SK-N-SH (cell line): ENCODE measurements at regions not wholly inside any gene's neighbourhood (a gene's known extent, or its start where the extent isn't known, plus 50 kb on each side); places are given as distances from the start of the nearest gene placed in this dataset.

Experiments
- CTCF ChIA-PET: fragments of 300-600, 350-600 bp; formaldehyde crosslinking; extraction: SDS; loops from one replicate; lab custom pipeline; 2021; lab: Yijun Ruan, JAX
- POLR2A ChIA-PET: fragments of 350-600 bp; sonication (Branson Sonifier 250); formaldehyde crosslinking; extraction: SDS; loops from one replicate; lab custom pipeline; 2020; ENCODE audit warnings: antibody characterized with exemption, inconsistent platforms; lab: Yijun Ruan, JAX
- DNase-seq: peaks from one replicate; pipeline ENCODE4 v3.0.0; 2012
- H2AFZ ChIP-seq: fragments of 200-600 bp; sonication (generic); 2 replicates; pipeline ENCODE4 v1.8.1; 2016; ENCODE audit warnings: antibody characterized with exemption, mild to moderate bottlenecking, low read depth
- H3F3A ChIP-seq: fragments of 200-600 bp; sonication (generic); replicated peaks from 2 replicates; pipeline ENCODE3; 2016; ENCODE audit warnings: antibody characterized with exemption, mild to moderate bottlenecking; ENCODE audit not compliant: insufficient read depth
- H3K27ac ChIP-seq, 2 experiments: fragments of 200-500 bp in 1 of 2; fragments of 200-600 bp in 1 of 2; sonication (Bioruptor generic) in 1 of 2; sonication (generic), shearing (Covaris generic) in 1 of 2; 2 replicates each; pipeline versions ENCODE4 v1.5.1 to v1.6.1; 2014 to 2016; ENCODE audit warnings: low read depth in 2 of 2, inconsistent platforms in 1 of 2, low read length in 1 of 2, mild to moderate bottlenecking in 1 of 2, mixed read lengths in 1 of 2
- H3K27me3 ChIP-seq: fragments of 200-600 bp; sonication (generic), shearing (Covaris generic); 2 replicates; pipeline ENCODE4 v1.6.1; 2016; ENCODE audit warnings: mixed run types; ENCODE audit not compliant: insufficient read depth
- H3K36me3 ChIP-seq, 2 experiments: fragments of 200-500 bp in 1 of 2; fragments of 200-600 bp in 1 of 2; sonication (Bioruptor generic) in 1 of 2; sonication (generic) in 1 of 2; replicated peaks in 1 of 2; 2 replicates each; pipeline versions ENCODE3 to v1.5.1; 2014 to 2016; ENCODE audit warnings: low read length in 1 of 2, mild to moderate bottlenecking in 1 of 2; ENCODE audit not compliant: insufficient read depth in 2 of 2, control insufficient read depth in 1 of 2
- H3K4me1 ChIP-seq, 2 experiments: fragments of 200-500 bp in 1 of 2; fragments of 200-600 bp in 1 of 2; sonication (Bioruptor generic) in 1 of 2; sonication (generic), shearing (Covaris generic) in 1 of 2; 2 replicates each; pipeline versions ENCODE4 v1.5.1 to v1.6.1; 2014 to 2016; ENCODE audit warnings: low read depth in 1 of 2, low read length in 1 of 2, mixed run types in 1 of 2; ENCODE audit not compliant: insufficient read depth in 2 of 2, control insufficient read depth in 1 of 2
- H3K4me2 ChIP-seq: fragments of 200-600 bp; sonication (generic), shearing (Covaris generic); 2 replicates; pipeline ENCODE4 v1.6.1; 2017; ENCODE audit warnings: mixed run types
- H3K4me3 ChIP-seq, 2 experiments: fragments of 200-500 bp in 1 of 2; fragments of 200-600 bp in 1 of 2; sonication (Bioruptor generic) in 1 of 2; sonication (generic), shearing (Covaris generic) in 1 of 2; 2 replicates each; pipeline versions ENCODE4 v1.5.1 to v1.8.1; 2014 to 2016; ENCODE audit warnings: low read depth in 2 of 2, inconsistent platforms in 1 of 2, low read length in 1 of 2, mild to moderate bottlenecking in 1 of 2, mixed read lengths in 1 of 2, moderate library complexity in 1 of 2
- H3K79me2 ChIP-seq: fragments of 200-600 bp; sonication (generic); 2 replicates; pipeline ENCODE4 v1.8.1; 2017; ENCODE audit warnings: mild to moderate bottlenecking; ENCODE audit not compliant: insufficient read depth
- H3K9ac ChIP-seq: fragments of 200-600 bp; sonication (generic); 2 replicates; pipeline ENCODE4 v1.6.1; 2017; ENCODE audit warnings: mixed run types
- H3K9me2 ChIP-seq: fragments of 200-600 bp; sonication (generic); 2 replicates; pipeline ENCODE4 v1.6.1; 2017; ENCODE audit warnings: mixed run types
- H3K9me3 ChIP-seq: fragments of 200-600 bp; sonication (generic); 2 replicates; pipeline ENCODE4 v1.6.1; 2017; ENCODE audit warnings: mixed run types, mild to moderate bottlenecking, moderate library complexity
- H4K20me1 ChIP-seq: fragments of 200-600 bp; sonication (generic); 2 replicates; pipeline ENCODE4 v1.6.1; 2017; ENCODE audit warnings: mild to moderate bottlenecking, mixed run types; ENCODE audit not compliant: insufficient read depth
- ELF1 ChIP-seq: IDR thresholded peaks from 2 replicates; pipeline ENCODE4 v1.4.0; 2012
- EP300 ChIP-seq, 2 experiments: IDR thresholded peaks; 2 replicates each; pipeline versions ENCODE4 v1.4.0 to v1.6.1; 2012; ENCODE audit warnings: borderline replicate concordance in 1 of 2, low read depth in 1 of 2, low read length in 1 of 2
- EZH2phosphoT487 ChIP-seq: fragments of 200-600 bp; sonication (generic); IDR thresholded peaks from 2 replicates; pipeline ENCODE4 v1.6.1; 2017; ENCODE audit warnings: low read depth, mixed run types, mild to moderate bottlenecking, antibody characterized with exemption, moderate library complexity, borderline replicate concordance
- FOXJ3 ChIP-seq: sonication (generic); formaldehyde crosslinking; IDR thresholded peaks from 2 replicates; pipeline ENCODE4 v1.5.1; 2020; ENCODE audit warnings: mild to moderate bottlenecking, missing genetic modification reagents
- MEF2A ChIP-seq: IDR thresholded peaks from 2 replicates; pipeline ENCODE4 v1.4.0; 2012; ENCODE audit warnings: low read depth, borderline replicate concordance
- NFIC ChIP-seq: IDR thresholded peaks from 2 replicates; pipeline ENCODE4 v1.4.0; 2012; ENCODE audit warnings: borderline replicate concordance
- RFX5 ChIP-seq: IDR thresholded peaks from 2 replicates; pipeline ENCODE4 v1.6.1; 2012; ENCODE audit warnings: mild to moderate bottlenecking, improper control_type of control experiment, low read length
- SIN3A ChIP-seq: IDR thresholded peaks from 2 replicates; pipeline ENCODE4 v1.6.1; 2012; ENCODE audit warnings: low read depth, mild to moderate bottlenecking, low read length, moderate library complexity, borderline replicate concordance
- TAF1 ChIP-seq: IDR thresholded peaks from 2 replicates; pipeline ENCODE4 v1.6.1; 2012; ENCODE audit warnings: low read depth, mild to moderate bottlenecking, low read length, moderate library complexity, borderline replicate concordance
- TEAD4 ChIP-seq: IDR thresholded peaks from 2 replicates; pipeline ENCODE4 v1.4.0; 2012; ENCODE audit warnings: mild to moderate bottlenecking, borderline replicate concordance; ENCODE audit not compliant: insufficient read depth
- YY1 ChIP-seq: IDR thresholded peaks from 2 replicates; pipeline ENCODE4 v1.4.0; 2012; ENCODE audit warnings: low read depth, mild to moderate bottlenecking
- WGBS: methylation state at CpG from one replicate; pipeline ENCODE4 v1.1.6; 2017; ENCODE audit warnings: low lambda C conversion rate; 5-methylcytosine and 5-hydroxymethylcytosine counted together
- TF ChIP-seq, protein P1 (sequence below): IDR thresholded peaks from 2 replicates; pipeline ENCODE4 v1.4.0; 2012; ENCODE audit warnings: low read depth, borderline replicate concordance
- TF ChIP-seq, protein P2 (sequence below): IDR thresholded peaks from 2 replicates; pipeline ENCODE4 v1.4.0; 2012; ENCODE audit warnings: low read depth
- TF ChIP-seq, protein P3 (sequence below): IDR thresholded peaks from 2 replicates; pipeline ENCODE4 v1.4.0; 2012; ENCODE audit warnings: low read depth, borderline replicate concordance
- TF ChIP-seq, protein P4 (sequence below): IDR thresholded peaks from 2 replicates; pipeline ENCODE4 v1.6.1; 2012; ENCODE audit warnings: mild to moderate bottlenecking, low read depth, low read length, moderate library complexity
- TF ChIP-seq, protein P5 (sequence below): fragments of 150-350 bp; IDR thresholded peaks from 2 replicates; pipeline ENCODE4 v1.6.1; 2017; ENCODE audit warnings: antibody characterized with exemption, low read length, low read depth, borderline replicate concordance
- TF ChIP-seq, protein P6 (sequence below): fragments of 200-600 bp; sonication (generic); IDR thresholded peaks from 2 replicates; pipeline ENCODE4 v1.6.1; 2017; ENCODE audit warnings: antibody characterized with exemption, mild to moderate bottlenecking, moderate library complexity
- TF ChIP-seq, protein P7 (sequence below): IDR thresholded peaks from 2 replicates; pipeline ENCODE4; 2012

DNA sequence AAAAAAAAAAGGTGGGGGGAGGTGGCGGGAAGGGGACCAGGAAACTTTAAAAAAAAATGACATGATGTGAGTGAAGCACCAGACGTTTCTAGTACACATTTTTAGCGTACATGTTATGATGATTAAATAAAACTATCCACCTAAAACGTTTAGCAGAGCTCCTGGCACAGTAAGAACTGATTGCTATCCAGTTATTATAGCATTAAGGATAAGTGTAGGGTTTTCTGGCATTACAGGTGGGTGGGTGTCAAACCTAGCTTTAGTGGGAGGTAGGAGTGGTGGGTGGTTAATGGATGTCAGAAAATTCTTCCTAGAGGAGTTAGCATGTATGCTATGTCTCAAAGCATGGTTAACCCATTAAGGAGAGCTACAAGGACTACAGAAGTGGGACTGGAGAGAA, 2329.5 kb downstream of the MAT2B start:
- TF ChIP-seq TEAD4 (no peak), TAF1 (no peak), FOXJ3 (CRISPR knock-in tag) (no peak), MEF2A (no peak), ELF1 (no peak), EZH2phosphoT487 (no peak), YY1 (no peak), SIN3A (no peak), RFX5 (no peak), NFIC (no peak), EP300 (IDR thresholded peaks at IDR 0.05; ENCODE audit: borderline replicate concordance in 1 of 2, low read depth in 1 of 2, low read length in 1 of 2) (no peak)
- TF ChIP-seq, protein P1, sequence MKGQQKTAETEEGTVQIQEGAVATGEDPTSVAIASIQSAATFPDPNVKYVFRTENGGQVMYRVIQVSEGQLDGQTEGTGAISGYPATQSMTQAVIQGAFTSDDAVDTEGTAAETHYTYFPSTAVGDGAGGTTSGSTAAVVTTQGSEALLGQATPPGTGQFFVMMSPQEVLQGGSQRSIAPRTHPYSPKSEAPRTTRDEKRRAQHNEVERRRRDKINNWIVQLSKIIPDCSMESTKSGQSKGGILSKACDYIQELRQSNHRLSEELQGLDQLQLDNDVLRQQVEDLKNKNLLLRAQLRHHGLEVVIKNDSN = no peak
- TF ChIP-seq, protein P2, sequence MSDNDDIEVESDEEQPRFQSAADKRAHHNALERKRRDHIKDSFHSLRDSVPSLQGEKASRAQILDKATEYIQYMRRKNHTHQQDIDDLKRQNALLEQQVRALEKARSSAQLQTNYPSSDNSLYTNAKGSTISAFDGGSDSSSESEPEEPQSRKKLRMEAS = no peak
- TF ChIP-seq, protein P3, sequence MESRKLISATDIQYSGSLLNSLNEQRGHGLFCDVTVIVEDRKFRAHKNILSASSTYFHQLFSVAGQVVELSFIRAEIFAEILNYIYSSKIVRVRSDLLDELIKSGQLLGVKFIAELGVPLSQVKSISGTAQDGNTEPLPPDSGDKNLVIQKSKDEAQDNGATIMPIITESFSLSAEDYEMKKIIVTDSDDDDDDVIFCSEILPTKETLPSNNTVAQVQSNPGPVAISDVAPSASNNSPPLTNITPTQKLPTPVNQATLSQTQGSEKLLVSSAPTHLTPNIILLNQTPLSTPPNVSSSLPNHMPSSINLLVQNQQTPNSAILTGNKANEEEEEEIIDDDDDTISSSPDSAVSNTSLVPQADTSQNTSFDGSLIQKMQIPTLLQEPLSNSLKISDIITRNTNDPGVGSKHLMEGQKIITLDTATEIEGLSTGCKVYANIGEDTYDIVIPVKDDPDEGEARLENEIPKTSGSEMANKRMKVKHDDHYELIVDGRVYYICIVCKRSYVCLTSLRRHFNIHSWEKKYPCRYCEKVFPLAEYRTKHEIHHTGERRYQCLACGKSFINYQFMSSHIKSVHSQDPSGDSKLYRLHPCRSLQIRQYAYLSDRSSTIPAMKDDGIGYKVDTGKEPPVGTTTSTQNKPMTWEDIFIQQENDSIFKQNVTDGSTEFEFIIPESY = no peak
- TF ChIP-seq, protein P4, sequence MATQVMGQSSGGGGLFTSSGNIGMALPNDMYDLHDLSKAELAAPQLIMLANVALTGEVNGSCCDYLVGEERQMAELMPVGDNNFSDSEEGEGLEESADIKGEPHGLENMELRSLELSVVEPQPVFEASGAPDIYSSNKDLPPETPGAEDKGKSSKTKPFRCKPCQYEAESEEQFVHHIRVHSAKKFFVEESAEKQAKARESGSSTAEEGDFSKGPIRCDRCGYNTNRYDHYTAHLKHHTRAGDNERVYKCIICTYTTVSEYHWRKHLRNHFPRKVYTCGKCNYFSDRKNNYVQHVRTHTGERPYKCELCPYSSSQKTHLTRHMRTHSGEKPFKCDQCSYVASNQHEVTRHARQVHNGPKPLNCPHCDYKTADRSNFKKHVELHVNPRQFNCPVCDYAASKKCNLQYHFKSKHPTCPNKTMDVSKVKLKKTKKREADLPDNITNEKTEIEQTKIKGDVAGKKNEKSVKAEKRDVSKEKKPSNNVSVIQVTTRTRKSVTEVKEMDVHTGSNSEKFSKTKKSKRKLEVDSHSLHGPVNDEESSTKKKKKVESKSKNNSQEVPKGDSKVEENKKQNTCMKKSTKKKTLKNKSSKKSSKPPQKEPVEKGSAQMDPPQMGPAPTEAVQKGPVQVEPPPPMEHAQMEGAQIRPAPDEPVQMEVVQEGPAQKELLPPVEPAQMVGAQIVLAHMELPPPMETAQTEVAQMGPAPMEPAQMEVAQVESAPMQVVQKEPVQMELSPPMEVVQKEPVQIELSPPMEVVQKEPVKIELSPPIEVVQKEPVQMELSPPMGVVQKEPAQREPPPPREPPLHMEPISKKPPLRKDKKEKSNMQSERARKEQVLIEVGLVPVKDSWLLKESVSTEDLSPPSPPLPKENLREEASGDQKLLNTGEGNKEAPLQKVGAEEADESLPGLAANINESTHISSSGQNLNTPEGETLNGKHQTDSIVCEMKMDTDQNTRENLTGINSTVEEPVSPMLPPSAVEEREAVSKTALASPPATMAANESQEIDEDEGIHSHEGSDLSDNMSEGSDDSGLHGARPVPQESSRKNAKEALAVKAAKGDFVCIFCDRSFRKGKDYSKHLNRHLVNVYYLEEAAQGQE = no peak
- TF ChIP-seq, protein P5, sequence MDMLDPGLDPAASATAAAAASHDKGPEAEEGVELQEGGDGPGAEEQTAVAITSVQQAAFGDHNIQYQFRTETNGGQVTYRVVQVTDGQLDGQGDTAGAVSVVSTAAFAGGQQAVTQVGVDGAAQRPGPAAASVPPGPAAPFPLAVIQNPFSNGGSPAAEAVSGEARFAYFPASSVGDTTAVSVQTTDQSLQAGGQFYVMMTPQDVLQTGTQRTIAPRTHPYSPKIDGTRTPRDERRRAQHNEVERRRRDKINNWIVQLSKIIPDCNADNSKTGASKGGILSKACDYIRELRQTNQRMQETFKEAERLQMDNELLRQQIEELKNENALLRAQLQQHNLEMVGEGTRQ = no peak
- TF ChIP-seq, protein P6, sequence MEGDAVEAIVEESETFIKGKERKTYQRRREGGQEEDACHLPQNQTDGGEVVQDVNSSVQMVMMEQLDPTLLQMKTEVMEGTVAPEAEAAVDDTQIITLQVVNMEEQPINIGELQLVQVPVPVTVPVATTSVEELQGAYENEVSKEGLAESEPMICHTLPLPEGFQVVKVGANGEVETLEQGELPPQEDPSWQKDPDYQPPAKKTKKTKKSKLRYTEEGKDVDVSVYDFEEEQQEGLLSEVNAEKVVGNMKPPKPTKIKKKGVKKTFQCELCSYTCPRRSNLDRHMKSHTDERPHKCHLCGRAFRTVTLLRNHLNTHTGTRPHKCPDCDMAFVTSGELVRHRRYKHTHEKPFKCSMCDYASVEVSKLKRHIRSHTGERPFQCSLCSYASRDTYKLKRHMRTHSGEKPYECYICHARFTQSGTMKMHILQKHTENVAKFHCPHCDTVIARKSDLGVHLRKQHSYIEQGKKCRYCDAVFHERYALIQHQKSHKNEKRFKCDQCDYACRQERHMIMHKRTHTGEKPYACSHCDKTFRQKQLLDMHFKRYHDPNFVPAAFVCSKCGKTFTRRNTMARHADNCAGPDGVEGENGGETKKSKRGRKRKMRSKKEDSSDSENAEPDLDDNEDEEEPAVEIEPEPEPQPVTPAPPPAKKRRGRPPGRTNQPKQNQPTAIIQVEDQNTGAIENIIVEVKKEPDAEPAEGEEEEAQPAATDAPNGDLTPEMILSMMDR = no peak
- TF ChIP-seq, protein P7, sequence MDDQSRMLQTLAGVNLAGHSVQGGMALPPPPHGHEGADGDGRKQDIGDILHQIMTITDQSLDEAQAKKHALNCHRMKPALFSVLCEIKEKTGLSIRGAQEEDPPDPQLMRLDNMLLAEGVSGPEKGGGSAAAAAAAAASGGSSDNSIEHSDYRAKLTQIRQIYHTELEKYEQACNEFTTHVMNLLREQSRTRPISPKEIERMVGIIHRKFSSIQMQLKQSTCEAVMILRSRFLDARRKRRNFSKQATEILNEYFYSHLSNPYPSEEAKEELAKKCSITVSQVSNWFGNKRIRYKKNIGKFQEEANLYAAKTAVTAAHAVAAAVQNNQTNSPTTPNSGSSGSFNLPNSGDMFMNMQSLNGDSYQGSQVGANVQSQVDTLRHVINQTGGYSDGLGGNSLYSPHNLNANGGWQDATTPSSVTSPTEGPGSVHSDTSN = no peak
- CTCF ChIA-PET = no interaction called here
- 5% methylated on average over 4 of the region's 4 CpGs for WGBS

More for the DNA sequence above, 2329.5 kb downstream of the MAT2B start:
- Histone ChIP-seq H3K9ac (no peak overlapping the region), H4K20me1 (no peaks in the 10 kb centered on the region), H3K9me2 (no peaks in the 10 kb centered on the region), H3K79me2 (no peaks in the 10 kb centered on the region), H3K4me1 (no peaks in the 10 kb centered on the region), H3K4me3 (no peak overlapping the region), H3K27ac (no peak overlapping the region), H3K4me2 (no peak overlapping the region), H3K27me3 (no peaks in the 10 kb centered on the region), H3F3A (no peaks in the 10 kb centered on the region), H2AFZ (no peak overlapping the region), H3K36me3 (no peaks in the 10 kb centered on the region), H3K9me3 (no peaks in the 10 kb centered on the region)
- POLR2A ChIA-PET = no interaction called here
- no peak for DNase-seq
